Keratinocyte (primary cell): ENCODE measurements at regions not wholly inside any gene's neighbourhood (a gene's known extent, or its start where the extent isn't known, plus 50 kb on each side); places are given as distances from the start of the nearest gene placed in this dataset.

Experiments used
- EZH2 ChIP-seq: IDR thresholded peaks from one replicate; pipeline ENCODE4 v1.6.1; 2012; ENCODE audit warnings: inconsistent platforms, mild to moderate bottlenecking, low read length, moderate library complexity
- TF ChIP-seq, protein P1 (sequence below), 3 experiments: IDR thresholded peaks in 1 of 3; conservative IDR thresholded peaks in 1 of 3; optimal IDR thresholded peaks in 1 of 3; 2 replicates in 2 of 3; 3 replicates in 1 of 3; pipeline versions ENCODE3 to v1.5.1; 2011; ENCODE audit warnings: low read length in 3 of 3, mild to moderate bottlenecking in 3 of 3, moderate library complexity in 2 of 3, control low read depth in 1 of 3, inconsistent platforms in 1 of 3; ENCODE audit not compliant: insufficient read depth in 2 of 3; ENCODE audit errors: extremely low read depth in 1 of 3

DNA sequence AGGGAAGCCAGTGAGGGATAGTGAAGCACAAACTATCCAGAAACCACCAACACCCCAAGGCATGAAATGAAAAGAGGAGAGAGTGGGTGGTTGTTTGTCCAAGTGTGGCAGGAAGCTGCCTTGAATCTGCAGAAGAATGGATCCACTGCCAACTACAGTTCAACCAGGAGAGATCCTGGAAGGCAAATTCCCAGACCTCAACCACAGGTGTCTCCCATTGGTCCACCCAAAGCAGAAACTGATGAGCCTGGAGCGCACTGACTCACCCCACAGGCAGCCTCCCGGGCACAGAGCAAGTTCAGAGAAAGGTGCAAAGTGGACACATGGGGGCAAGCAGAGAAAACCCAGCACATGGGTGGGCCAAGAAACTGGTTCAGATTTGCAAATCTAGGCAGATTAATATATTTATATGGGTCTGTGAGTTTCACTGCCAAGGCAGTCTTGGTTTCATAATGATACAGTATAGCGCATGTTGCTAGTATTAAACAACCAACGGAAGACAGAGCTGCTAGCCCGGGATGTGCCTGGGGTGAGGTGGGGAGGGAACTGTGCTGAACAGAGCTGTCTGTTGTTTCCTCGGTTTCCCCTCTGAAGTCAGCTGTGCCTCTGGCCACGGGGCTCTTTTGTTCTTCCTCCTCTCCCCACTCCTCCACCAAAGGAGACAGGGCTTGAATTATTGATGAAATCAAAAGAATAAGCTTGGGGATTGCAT, 416.2 kb upstream of the CCDC196 start:
- TF ChIP-seq, protein P1, sequence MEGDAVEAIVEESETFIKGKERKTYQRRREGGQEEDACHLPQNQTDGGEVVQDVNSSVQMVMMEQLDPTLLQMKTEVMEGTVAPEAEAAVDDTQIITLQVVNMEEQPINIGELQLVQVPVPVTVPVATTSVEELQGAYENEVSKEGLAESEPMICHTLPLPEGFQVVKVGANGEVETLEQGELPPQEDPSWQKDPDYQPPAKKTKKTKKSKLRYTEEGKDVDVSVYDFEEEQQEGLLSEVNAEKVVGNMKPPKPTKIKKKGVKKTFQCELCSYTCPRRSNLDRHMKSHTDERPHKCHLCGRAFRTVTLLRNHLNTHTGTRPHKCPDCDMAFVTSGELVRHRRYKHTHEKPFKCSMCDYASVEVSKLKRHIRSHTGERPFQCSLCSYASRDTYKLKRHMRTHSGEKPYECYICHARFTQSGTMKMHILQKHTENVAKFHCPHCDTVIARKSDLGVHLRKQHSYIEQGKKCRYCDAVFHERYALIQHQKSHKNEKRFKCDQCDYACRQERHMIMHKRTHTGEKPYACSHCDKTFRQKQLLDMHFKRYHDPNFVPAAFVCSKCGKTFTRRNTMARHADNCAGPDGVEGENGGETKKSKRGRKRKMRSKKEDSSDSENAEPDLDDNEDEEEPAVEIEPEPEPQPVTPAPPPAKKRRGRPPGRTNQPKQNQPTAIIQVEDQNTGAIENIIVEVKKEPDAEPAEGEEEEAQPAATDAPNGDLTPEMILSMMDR (optimal IDR thresholded peaks at IDR 0.05 in 1 of 3, IDR thresholded peaks at IDR 0.05 in 1 of 3, conservative IDR thresholded peaks at IDR 0.05 in 1 of 3; ENCODE audit: extremely low read depth in 1 of 3, insufficient read depth in 2 of 3, low read length in 3 of 3): no peak
- no peak for TF ChIP-seq EZH2
